Type B pancreatic cell (in vitro differentiated cells): ENCODE measurements at regions not wholly inside any gene's neighbourhood (a gene's known extent, or its start where the extent isn't known, plus 50 kb on each side); places are given as distances from the start of the nearest gene placed in this dataset.
A peak's percentile ranks its signal among the peaks of the same experiment; 100 is the strongest.

ENCODE experiments used
- DNase-seq: peaks from one replicate; pipeline ENCODE4 v3.0.0; 2021; ENCODE audit warnings: mixed read lengths; ENCODE audit not compliant: unreplicated experiment; ENCODE audit errors: extremely low spot score
- H3K27ac Mint-ChIP-seq: 2 replicates; pipeline ENCODE4 v1.8.0; 2021; ENCODE audit warnings: mild to moderate bottlenecking, mixed read lengths
- H3K27me3 Mint-ChIP-seq: 2 replicates; pipeline ENCODE4 v1.8.0; 2021; ENCODE audit warnings: mixed read lengths
- H3K36me3 Mint-ChIP-seq: 2 replicates; pipeline ENCODE4 v1.8.0; 2021; ENCODE audit warnings: mixed read lengths
- H3K4me1 Mint-ChIP-seq: one replicate; pipeline ENCODE4 v1.8.0; 2021; ENCODE audit warnings: mixed read lengths; ENCODE audit not compliant: unreplicated experiment
- H3K4me3 Mint-ChIP-seq: 2 replicates; pipeline ENCODE4 v1.8.0; 2021; ENCODE audit warnings: mild to moderate bottlenecking, mixed read lengths
- H3K9me3 Mint-ChIP-seq: 2 replicates; pipeline ENCODE4 v1.8.0; 2021; ENCODE audit warnings: mixed read lengths
- CTCF ChIP-seq: fragments of 200-600 bp; sonication (generic); conservative IDR thresholded peaks from 2 replicates; pipeline ENCODE4 v1.5.0; 2021; ENCODE audit warnings: antibody characterized with exemption, mild to moderate bottlenecking

DNA sequence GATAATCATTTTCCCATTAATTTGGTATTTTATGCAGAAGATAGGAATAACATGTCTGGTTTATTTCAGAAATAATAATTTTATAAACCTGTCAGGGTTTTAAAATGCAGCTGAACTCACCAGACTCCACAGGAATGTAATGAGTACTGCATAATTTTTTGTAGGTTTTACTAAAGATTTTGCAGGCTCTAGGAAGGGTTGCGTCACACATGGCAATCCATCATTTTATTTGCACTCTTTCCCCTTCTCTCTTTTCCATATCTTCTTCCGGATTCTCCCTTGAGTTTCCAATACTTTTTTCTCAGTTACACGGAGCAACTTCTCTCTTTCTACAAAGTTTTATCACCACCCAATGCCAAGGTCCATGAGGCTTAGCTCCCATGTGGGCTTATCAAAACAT, 234.7 kb downstream of the NFKBIZ start:
- H3K27me3 Mint-ChIP-seq: no peaks in the 10 kb centered on the region
- H3K27ac Mint-ChIP-seq: no peak overlapping the region
- no peak overlapping the region for H3K4me3 Mint-ChIP-seq
- H3K9me3 Mint-ChIP-seq: no peaks in the 10 kb centered on the region
- H3K36me3 Mint-ChIP-seq: no peaks in the 10 kb centered on the region
- no peak for DNase-seq
- peaks cover 16% of the 10 kb centered on the region for H3K4me1 Mint-ChIP-seq
- no peak for TF ChIP-seq CTCF

DNA sequence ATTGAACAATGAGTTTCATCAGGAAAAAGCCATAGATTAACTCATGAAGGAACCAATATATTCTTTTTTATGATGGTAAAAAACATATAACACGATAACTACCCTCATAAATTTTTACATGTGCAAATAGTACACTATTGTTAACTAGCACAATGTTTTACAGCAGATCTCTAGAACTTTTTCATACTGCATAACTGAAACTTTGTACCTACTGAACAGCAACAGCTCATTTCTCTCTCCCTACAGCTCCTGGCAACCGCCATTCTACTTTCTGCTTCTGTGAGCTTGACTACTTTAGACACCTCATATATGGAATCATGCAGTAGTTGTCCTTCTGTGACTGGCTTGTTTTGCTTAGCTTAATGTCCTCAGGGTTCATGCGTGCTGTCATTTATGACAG, 235.4 kb downstream of the NFKBIZ start:
- H3K9me3 Mint-ChIP-seq: no peaks in the 10 kb centered on the region
- H3K4me1 Mint-ChIP-seq: peaks cover 11% of the 10 kb centered on the region
- H3K27ac Mint-ChIP-seq: no peak overlapping the region
- no peaks in the 10 kb centered on the region for H3K27me3 Mint-ChIP-seq
- H3K36me3 Mint-ChIP-seq: no peaks in the 10 kb centered on the region
- TF ChIP-seq CTCF: no peak
- DNase-seq: no peak
- H3K4me3 Mint-ChIP-seq: no peak overlapping the region

DNA sequence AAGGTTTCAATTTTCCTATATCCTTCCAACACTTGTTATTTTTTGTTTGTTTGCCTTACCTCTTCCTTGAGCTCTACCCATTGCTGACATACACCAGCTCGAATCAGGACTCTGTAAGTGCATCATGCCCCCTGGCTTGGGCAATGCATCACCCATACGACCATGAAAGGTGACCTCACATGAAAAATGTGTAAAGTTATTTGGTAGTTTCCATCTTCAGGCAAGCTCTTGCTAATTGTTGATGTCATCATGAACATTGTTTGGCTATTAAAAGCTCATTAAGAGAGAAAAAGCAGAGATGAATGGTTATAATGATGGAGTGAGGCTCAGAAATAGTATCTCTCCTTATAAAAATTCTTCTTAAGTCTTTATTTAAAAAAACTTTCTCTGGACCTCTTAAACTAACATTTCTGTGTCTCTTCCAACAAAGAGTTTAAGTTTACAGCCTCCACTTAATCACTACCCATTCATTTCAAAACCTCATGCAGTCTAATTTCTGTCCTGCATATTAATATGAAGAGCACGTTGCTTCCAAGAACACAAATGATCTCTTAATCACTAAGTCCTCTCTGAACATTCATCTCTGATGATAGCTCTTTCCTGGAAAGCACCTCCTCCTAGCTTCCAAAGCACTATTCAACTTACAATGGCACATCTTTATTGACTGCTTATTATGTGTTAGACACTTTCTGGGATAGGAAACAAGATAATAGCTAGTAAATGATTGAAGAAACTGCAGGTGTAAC, 236.3 kb downstream of the NFKBIZ start:
- H3K36me3 Mint-ChIP-seq: no peaks in the 10 kb centered on the region
- no peaks in the 10 kb centered on the region for H3K27me3 Mint-ChIP-seq
- peak overlapping the region; percentile 21 for H3K27ac Mint-ChIP-seq
- no peak for DNase-seq
- no peak overlapping the region for H3K4me3 Mint-ChIP-seq
- TF ChIP-seq CTCF: no peak
- H3K9me3 Mint-ChIP-seq: no peaks in the 10 kb centered on the region
- peaks cover 12% of the 10 kb centered on the region for H3K4me1 Mint-ChIP-seq

DNA sequence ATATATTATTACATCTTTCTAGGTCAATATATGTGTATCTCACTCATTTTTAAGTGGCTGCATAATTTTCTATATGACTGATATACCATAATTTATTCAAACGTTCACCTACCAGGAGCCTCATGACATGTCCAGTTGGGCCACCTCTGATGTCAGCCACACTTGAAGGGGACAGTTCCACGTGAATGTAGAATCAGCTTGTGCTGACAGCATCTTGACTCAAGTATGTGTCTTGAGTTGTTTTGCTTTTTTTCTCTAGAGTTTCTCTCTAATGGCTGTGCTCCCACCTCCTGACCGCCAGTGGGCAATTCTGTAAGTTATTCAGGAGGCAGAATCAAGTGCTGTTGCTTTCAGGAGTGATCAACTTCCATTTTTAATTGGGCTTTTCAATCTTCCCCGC, 237.9 kb downstream of the NFKBIZ start:
- Mint-ChIP-seq H3K9me3 (no peaks in the 10 kb centered on the region), H3K27me3 (no peaks in the 10 kb centered on the region), H3K27ac (no peak overlapping the region), H3K4me3 (no peak overlapping the region), H3K36me3 (no peaks in the 10 kb centered on the region), H3K4me1 (peaks cover 17% of the 10 kb centered on the region)
- no peak for TF ChIP-seq CTCF
- no peak for DNase-seq

DNA sequence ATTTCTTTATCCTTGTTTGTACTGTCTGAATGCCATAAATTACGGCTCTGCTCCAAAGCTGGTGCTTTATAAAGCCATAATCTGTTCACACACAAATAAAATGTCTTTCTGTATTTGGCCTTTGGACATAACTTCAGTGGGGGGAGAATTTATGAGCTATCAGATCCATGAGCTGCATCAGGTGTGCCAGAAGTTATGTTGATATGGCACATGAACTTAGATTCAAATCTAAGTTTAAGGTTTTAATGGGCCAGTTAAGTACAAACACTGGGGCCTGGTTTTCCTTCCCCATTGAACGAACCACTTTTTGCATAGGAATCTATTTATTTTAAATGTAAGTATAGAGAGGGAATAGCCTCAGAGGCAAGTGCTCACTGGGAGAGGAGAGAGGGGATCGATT, 239.9 kb downstream of the NFKBIZ start:
- Mint-ChIP-seq H3K27me3 (no peaks in the 10 kb centered on the region), H3K36me3 (no peaks in the 10 kb centered on the region), H3K4me1 (peaks cover 16% of the 10 kb centered on the region), H3K27ac (no peak overlapping the region), H3K9me3 (peaks cover 5% of the 10 kb centered on the region), H3K4me3 (no peak overlapping the region)
- TF ChIP-seq CTCF: no peak
- DNase-seq: no peak
